ENCODE measurements at regions not wholly inside any gene's neighbourhood (a gene's known extent, or its start where the extent isn't known, plus 50 kb on each side); places are given as distances from the start of the nearest gene placed in this dataset.

GRCh38 chr10:107492389-107492788 is 327.9 kb upstream of the SORCS1 start:
- TF ChIP-seq EZH2 (IDR thresholded peaks at IDR 0.05; ENCODE audit: borderline replicate concordance, insufficient read depth, low read length, poor library complexity, severe bottlenecking) = no peak
- TF ChIP-seq CTCF (IDR thresholded peaks at IDR 0.05; ENCODE audit: poor library complexity, severe bottlenecking) = no peak
- TF ChIP-seq RAD21 (conservative IDR thresholded peaks at IDR 0.05) = no peak
- no peak for TF ChIP-seq REST (IDR thresholded peaks at IDR 0.05; ENCODE audit: borderline replicate concordance)
